ENCODE measurements at regions not wholly inside any gene's neighbourhood (a gene's known extent, or its start where the extent isn't known, plus 50 kb on each side); places are given as distances from the start of the nearest gene placed in this dataset.

DNA sequence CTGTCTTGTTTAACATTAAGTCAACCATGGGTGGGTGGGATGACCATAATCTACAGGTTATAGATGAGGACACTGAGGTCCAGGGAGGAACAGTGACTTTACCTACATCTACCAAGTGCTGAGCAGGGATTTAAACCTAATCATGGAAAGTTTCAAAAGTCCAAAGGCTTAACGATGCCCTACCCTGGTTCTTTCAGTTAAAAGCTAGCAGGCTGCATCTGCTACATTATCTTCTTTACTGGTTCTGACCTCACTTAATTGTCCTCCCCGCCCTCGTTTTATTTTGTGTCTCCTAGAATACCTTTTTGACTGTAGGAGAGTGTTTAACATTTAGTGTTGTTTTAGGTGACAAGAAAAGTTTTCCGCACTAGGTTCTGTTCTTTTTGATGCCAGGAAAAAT is 735.2 kb downstream of the TLR4 start:
- TF ChIP-seq TAF1 (IDR thresholded peaks at IDR 0.05; ENCODE audit: borderline replicate concordance, insufficient read depth, low read length), result no peak
- TF ChIP-seq, protein P1, sequence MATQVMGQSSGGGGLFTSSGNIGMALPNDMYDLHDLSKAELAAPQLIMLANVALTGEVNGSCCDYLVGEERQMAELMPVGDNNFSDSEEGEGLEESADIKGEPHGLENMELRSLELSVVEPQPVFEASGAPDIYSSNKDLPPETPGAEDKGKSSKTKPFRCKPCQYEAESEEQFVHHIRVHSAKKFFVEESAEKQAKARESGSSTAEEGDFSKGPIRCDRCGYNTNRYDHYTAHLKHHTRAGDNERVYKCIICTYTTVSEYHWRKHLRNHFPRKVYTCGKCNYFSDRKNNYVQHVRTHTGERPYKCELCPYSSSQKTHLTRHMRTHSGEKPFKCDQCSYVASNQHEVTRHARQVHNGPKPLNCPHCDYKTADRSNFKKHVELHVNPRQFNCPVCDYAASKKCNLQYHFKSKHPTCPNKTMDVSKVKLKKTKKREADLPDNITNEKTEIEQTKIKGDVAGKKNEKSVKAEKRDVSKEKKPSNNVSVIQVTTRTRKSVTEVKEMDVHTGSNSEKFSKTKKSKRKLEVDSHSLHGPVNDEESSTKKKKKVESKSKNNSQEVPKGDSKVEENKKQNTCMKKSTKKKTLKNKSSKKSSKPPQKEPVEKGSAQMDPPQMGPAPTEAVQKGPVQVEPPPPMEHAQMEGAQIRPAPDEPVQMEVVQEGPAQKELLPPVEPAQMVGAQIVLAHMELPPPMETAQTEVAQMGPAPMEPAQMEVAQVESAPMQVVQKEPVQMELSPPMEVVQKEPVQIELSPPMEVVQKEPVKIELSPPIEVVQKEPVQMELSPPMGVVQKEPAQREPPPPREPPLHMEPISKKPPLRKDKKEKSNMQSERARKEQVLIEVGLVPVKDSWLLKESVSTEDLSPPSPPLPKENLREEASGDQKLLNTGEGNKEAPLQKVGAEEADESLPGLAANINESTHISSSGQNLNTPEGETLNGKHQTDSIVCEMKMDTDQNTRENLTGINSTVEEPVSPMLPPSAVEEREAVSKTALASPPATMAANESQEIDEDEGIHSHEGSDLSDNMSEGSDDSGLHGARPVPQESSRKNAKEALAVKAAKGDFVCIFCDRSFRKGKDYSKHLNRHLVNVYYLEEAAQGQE (IDR thresholded peaks at IDR 0.05; ENCODE audit: insufficient read depth in 1 of 2, low read depth in 2 of 2, low read length in 2 of 2), result no peak
- TF ChIP-seq FOXP2 (optimal IDR thresholded peaks at IDR 0.05; ENCODE audit: borderline replicate concordance, extremely low read depth, extremely low read length, insufficient read depth), result no peak
- no peak for TF ChIP-seq SIN3A (IDR thresholded peaks at IDR 0.05; ENCODE audit: borderline replicate concordance, insufficient read depth, low read length)
- no peak for TF ChIP-seq POLR2AphosphoS5 (IDR thresholded peaks at IDR 0.05; ENCODE audit: low read depth, low read length)

DNA sequence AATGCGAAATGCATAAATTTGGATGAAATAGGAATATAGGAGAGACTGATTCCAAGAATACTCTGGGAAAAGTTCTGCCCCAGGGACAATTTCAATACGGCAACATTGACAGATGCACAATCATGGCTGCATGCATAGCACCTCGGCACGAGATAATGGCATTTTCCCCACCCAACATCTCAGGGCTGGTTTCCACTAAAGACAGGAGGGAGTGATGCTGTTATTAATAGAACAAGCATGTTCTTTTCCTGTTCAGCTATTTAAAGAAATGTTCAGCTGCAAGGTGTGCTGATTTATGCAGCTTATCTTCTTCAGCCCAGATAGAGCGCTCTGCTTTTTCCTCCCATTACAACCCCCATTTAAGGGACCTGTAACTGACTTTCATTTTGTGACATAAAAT is 740.2 kb downstream of the TLR4 start:
- TF ChIP-seq SIN3A (IDR thresholded peaks at IDR 0.05; ENCODE audit: borderline replicate concordance, insufficient read depth, low read length), result no peak
- TF ChIP-seq, protein P1 (IDR thresholded peaks at IDR 0.05; ENCODE audit: insufficient read depth in 1 of 2, low read depth in 2 of 2, low read length in 2 of 2), result no peak
- TF ChIP-seq FOXP2 (optimal IDR thresholded peaks at IDR 0.05; ENCODE audit: borderline replicate concordance, extremely low read depth, extremely low read length, insufficient read depth), result no peak
- TF ChIP-seq TAF1 (IDR thresholded peaks at IDR 0.05; ENCODE audit: borderline replicate concordance, insufficient read depth, low read length), result no peak
- no peak for TF ChIP-seq POLR2AphosphoS5 (IDR thresholded peaks at IDR 0.05; ENCODE audit: low read depth, low read length)

DNA sequence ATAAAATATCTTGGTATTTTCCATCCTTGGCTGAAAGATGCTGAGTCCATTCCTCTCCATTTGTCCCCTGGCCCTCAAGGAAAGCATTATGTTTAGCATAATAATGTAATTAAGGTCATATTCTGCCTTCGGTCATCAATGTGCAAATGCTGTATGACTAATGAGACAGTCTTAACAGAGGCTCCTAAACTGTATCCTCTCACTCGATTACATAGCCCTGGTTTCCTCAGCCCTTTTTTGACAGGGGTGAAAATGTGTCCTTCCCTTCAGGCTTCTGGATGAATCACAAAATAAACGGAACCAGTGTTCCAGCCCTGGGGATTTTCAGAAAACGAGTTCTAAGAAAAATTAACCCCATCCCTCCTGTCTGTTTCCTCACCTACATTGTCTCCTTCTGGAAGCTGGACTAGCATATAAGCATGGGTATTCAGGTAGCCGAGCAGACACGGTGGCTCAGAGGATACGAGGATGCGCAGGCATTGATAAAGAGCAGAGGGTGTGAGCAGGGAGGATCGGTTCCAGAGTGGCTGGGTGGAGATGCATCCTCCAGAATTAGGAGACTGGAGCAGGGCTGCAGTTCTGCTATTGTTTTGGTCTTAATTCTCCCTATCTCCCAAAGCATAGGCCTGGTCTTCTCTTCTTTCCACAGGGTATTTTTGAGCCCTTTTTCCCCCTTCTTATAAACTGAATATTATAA is 742.9 kb downstream of the TLR4 start:
- TF ChIP-seq POLR2AphosphoS5 (IDR thresholded peaks at IDR 0.05; ENCODE audit: low read depth, low read length), result no peak
- TF ChIP-seq FOXP2 (optimal IDR thresholded peaks at IDR 0.05; ENCODE audit: borderline replicate concordance, extremely low read depth, extremely low read length, insufficient read depth), result no peak
- TF ChIP-seq SIN3A (IDR thresholded peaks at IDR 0.05; ENCODE audit: borderline replicate concordance, insufficient read depth, low read length), result no peak
- TF ChIP-seq TAF1 (IDR thresholded peaks at IDR 0.05; ENCODE audit: borderline replicate concordance, insufficient read depth, low read length), result no peak
- TF ChIP-seq, protein P1 (IDR thresholded peaks at IDR 0.05; ENCODE audit: insufficient read depth in 1 of 2, low read depth in 2 of 2, low read length in 2 of 2), result no peak

DNA sequence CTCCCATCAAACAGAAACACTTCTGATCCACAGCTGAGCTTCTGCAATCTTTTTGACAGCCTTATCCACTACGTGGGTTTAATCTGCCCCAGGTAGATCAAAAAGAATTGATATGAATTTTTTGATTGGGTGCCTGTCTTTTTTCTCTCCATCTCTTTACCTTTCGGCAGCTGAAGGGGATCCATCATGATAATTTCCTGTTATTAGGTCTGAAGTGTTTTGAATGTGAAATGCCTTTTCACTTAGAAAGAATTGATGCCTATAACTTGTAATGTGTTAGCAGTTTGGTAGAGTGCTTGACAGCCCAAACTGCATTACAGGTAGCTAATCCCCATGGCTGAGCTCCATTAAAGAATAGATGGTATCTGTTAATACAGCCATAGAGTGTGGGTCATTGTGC is 745.4 kb downstream of the TLR4 start:
- TF ChIP-seq, protein P1 (IDR thresholded peaks at IDR 0.05; ENCODE audit: insufficient read depth in 1 of 2, low read depth in 2 of 2, low read length in 2 of 2), result no peak

DNA sequence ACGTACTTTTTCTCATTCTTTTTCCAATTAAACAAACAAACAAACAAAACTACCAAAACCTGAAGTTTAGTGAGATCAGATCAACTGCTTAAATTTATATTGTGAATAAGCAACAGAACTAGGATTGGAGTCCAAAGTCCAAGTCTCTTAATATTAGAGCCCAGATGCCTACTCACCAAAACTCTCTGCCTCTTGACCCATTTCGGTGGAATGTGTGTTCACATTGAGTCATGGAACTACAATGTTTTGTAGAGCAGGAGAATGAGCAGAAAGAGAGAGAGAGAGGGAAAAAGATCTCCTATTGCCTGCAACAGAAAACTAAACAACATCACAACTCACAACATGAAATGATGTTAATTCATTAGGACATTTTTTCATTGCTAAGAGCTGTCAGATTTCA is 751.1 kb downstream of the TLR4 start:
- TF ChIP-seq POLR2AphosphoS5 (IDR thresholded peaks at IDR 0.05; ENCODE audit: low read depth, low read length) (no peak), TAF1 (IDR thresholded peaks at IDR 0.05; ENCODE audit: borderline replicate concordance, insufficient read depth, low read length) (no peak), FOXP2 (optimal IDR thresholded peaks at IDR 0.05; ENCODE audit: borderline replicate concordance, extremely low read depth, extremely low read length, insufficient read depth) (no peak), SIN3A (IDR thresholded peaks at IDR 0.05; ENCODE audit: borderline replicate concordance, insufficient read depth, low read length) (no peak)
- TF ChIP-seq, protein P1 (IDR thresholded peaks at IDR 0.05; ENCODE audit: insufficient read depth in 1 of 2, low read depth in 2 of 2, low read length in 2 of 2), result no peak
